ENCODE measurements at regions not wholly inside any gene's neighbourhood (a gene's known extent, or its start where the extent isn't known, plus 50 kb on each side); places are given as distances from the start of the nearest gene placed in this dataset.

DNA sequence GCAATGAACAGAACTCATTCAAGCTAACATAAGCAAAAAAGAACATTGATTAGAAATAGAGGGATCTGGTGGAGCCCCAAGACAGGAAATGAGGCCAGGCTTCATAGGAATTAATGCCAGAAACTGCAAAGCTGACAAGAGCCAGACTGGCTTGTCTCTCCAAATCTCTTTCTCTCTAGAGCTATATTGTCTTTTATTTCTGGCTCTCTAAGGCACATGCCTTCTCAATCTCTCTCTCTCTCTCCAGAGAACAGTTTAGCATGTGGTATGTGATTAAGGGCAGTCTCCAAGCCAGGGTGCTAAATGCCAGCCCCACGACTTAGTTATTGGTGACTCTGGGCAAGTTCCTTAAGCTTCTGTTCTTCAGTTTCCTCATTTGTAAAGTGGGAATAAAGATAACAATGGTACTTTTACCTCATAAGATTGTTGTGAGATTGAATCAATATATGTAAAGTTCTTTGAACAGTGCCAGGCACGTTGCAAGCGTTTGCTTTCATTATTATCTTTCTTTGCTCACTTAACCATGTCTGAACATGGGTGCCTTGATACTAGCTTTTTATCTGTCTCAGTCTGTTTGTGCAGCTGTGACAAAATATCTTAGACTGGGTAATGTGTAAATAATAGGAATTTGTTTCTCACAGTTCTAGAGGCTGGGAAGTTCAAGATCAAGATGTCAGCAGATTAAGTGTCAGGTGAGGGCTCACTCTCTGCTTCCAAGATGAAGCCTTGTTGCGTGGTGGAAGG, 123.2 kb downstream of the BDH1 start:
- TF ChIP-seq, protein P1, sequence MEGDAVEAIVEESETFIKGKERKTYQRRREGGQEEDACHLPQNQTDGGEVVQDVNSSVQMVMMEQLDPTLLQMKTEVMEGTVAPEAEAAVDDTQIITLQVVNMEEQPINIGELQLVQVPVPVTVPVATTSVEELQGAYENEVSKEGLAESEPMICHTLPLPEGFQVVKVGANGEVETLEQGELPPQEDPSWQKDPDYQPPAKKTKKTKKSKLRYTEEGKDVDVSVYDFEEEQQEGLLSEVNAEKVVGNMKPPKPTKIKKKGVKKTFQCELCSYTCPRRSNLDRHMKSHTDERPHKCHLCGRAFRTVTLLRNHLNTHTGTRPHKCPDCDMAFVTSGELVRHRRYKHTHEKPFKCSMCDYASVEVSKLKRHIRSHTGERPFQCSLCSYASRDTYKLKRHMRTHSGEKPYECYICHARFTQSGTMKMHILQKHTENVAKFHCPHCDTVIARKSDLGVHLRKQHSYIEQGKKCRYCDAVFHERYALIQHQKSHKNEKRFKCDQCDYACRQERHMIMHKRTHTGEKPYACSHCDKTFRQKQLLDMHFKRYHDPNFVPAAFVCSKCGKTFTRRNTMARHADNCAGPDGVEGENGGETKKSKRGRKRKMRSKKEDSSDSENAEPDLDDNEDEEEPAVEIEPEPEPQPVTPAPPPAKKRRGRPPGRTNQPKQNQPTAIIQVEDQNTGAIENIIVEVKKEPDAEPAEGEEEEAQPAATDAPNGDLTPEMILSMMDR (IDR thresholded peaks at IDR 0.05) = no peak
- TF ChIP-seq EZH2 (IDR thresholded peaks at IDR 0.05; ENCODE audit: borderline replicate concordance, insufficient read depth, low read depth, low read length, poor library complexity, severe bottlenecking) = no peak

All from B cell (primary cell).